Body of pancreas (tissue), 4 donors: ENCODE measurements at regions not wholly inside any gene's neighbourhood (a gene's known extent, or its start where the extent isn't known, plus 50 kb on each side); places are given as distances from the start of the nearest gene placed in this dataset.

Source experiments
- CTCF ChIP-seq, 7 experiments: fragments of 450-650 bp in 4 of 7; fragments of 200-600 bp in 3 of 7; sonication (generic) in 3 of 7; IDR thresholded peaks; one replicate each; pipeline ENCODE4 v1.5.1; 2016 to 2019; ENCODE audit warnings: antibody characterized with exemption in 7 of 7
- POLR2A ChIP-seq, 3 donors: fragments of 450-650 bp; IDR thresholded peaks; one replicate each; pipeline ENCODE4 v1.6.1; 2016; ENCODE audit warnings: antibody characterized with exemption in 3 of 3, mild to moderate bottlenecking in 2 of 3

GRCh38 chr4:57172065-57172464 lies 61.9 kb upstream of the IGFBP7 start:
- no peak for TF ChIP-seq CTCF (IDR thresholded peaks at IDR 0.05)
- TF ChIP-seq POLR2A (IDR thresholded peaks at IDR 0.05): no peak
